IPS-20b (cell line): ENCODE measurements at regions not wholly inside any gene's neighbourhood (a gene's known extent, or its start where the extent isn't known, plus 50 kb on each side); places are given as distances from the start of the nearest gene placed in this dataset.

Experiments
- H3K27ac ChIP-seq: one replicate; pipeline ENCODE4 v1.5.1; 2013; ENCODE audit warnings: low read length
- H3K27me3 ChIP-seq: 2 replicates; pipeline ENCODE4 v1.6.1; 2013; ENCODE audit warnings: mild to moderate bottlenecking, low read length, inconsistent platforms; ENCODE audit not compliant: insufficient read depth
- H3K36me3 ChIP-seq: 2 replicates; pipeline ENCODE4 v1.6.1; 2013; ENCODE audit warnings: low read depth, mild to moderate bottlenecking, inconsistent platforms, low read length, moderate library complexity; ENCODE audit not compliant: insufficient read depth
- H3K4me1 ChIP-seq: 2 replicates; pipeline ENCODE4 v1.6.1; 2013; ENCODE audit warnings: mild to moderate bottlenecking, control low read depth, inconsistent platforms, low read length, moderate library complexity; ENCODE audit not compliant: insufficient read depth
- H3K4me3 ChIP-seq: 2 replicates; pipeline ENCODE4 v1.5.1; 2013; ENCODE audit warnings: mild to moderate bottlenecking, low read length, inconsistent platforms
- H3K9ac ChIP-seq: 2 replicates; pipeline ENCODE4 v1.6.1; 2013; ENCODE audit warnings: low read depth, mild to moderate bottlenecking, inconsistent platforms, low read length, moderate library complexity
- H3K9me3 ChIP-seq: 2 replicates; pipeline ENCODE4 v1.6.1; 2013; ENCODE audit warnings: mild to moderate bottlenecking, low read depth, low read length, inconsistent platforms; ENCODE audit not compliant: insufficient read depth

DNA sequence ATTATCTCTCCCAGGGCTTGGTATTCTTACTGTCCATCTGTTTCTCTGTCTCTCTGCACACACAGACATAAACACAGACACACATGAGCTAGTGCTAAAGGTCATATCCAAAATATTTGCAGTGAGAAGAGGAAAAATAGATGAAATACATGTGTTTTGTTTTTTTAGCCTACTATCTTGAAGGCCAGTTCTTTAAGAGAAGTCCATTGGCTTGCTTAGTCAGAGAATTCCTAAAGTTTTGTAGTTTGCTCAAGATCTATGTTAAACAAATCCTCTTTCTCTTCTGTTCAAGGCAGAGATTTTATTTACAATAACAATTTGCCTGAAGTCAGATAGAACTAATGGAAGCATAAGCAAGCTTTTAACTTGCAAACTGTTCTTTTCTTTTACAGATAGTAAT, 120.0 kb upstream of the AKIRIN2 start:
- Histone ChIP-seq H3K27ac (no peak overlapping the region), H3K4me1 (no peaks in the 10 kb centered on the region), H3K4me3 (no peak overlapping the region), H3K9ac (no peak overlapping the region), H3K9me3 (no peaks in the 10 kb centered on the region), H3K36me3 (no peaks in the 10 kb centered on the region), H3K27me3 (no peaks in the 10 kb centered on the region)

DNA sequence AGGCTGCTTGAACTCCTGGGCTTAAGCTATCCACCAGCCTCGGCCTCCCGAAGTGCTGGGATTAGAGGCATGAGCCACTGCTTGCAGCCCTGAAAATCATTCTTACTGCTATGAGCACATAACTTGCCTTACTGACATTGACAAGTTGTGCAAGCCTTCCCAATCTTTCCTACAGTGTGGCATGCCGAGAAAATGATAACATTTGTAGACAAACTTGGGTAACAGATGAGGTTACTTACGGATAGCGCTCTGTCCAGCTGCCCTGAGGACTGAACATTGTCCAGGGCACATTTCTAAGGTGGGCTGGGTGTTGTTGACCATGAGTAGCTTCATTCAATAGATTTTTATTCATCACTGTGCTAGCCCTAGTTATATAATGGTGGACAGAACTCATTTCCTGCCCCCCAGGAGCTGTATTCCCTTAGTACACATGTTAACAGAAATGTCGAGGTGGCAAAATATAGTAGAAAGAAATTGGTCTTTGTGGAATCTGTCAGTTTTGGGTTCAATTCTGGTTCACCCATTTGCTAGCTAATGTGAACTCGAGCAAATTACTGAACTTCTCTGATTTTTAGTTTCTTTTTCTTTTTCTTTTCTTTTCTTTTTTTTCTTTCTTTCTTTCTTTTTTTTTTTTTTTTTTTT, 118.4 kb upstream of the AKIRIN2 start:
- Histone ChIP-seq H3K27me3 (no peaks in the 10 kb centered on the region), H3K27ac (no peak overlapping the region), H3K36me3 (no peaks in the 10 kb centered on the region), H3K9me3 (no peaks in the 10 kb centered on the region), H3K4me3 (no peak overlapping the region), H3K4me1 (no peaks in the 10 kb centered on the region), H3K9ac (no peak overlapping the region)

DNA sequence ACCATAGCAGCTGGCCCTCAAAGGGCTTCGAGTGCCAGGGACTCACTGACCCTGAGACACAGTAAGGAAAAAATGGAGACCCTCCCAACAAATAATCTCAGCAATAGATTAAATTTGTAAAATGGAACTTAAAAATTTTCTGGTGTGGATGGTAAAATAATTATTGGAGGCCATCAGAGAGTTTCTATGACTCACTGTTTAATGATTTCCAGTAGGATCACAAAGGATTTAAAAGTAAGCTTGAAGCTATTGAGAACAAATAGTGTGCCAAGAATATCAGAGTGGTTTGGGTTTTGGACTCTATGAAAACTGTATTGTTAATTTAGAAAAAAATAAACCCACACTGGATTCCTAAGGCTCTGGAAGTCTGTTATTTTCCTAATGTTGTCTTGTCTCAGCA, 115.2 kb upstream of the AKIRIN2 start:
- no peaks in the 10 kb centered on the region for H3K27me3 ChIP-seq
- no peaks in the 10 kb centered on the region for H3K9me3 ChIP-seq
- H3K27ac ChIP-seq: no peak overlapping the region
- H3K4me1 ChIP-seq: no peaks in the 10 kb centered on the region
- no peak overlapping the region for H3K9ac ChIP-seq
- no peaks in the 10 kb centered on the region for H3K36me3 ChIP-seq
- H3K4me3 ChIP-seq: no peak overlapping the region

- Histone ChIP-seq H3K36me3 (no peaks in the 10 kb centered on the region), H3K27me3 (no peaks in the 10 kb centered on the region), H3K4me3 (no peak overlapping the region), H3K4me1 (no peaks in the 10 kb centered on the region), H3K9ac (no peak overlapping the region), H3K9me3 (no peaks in the 10 kb centered on the region), H3K27ac (no peak overlapping the region)
These were observed 113.4 kb upstream of the AKIRIN2 start for GRCh38 chr6:87815449-87815848.

DNA sequence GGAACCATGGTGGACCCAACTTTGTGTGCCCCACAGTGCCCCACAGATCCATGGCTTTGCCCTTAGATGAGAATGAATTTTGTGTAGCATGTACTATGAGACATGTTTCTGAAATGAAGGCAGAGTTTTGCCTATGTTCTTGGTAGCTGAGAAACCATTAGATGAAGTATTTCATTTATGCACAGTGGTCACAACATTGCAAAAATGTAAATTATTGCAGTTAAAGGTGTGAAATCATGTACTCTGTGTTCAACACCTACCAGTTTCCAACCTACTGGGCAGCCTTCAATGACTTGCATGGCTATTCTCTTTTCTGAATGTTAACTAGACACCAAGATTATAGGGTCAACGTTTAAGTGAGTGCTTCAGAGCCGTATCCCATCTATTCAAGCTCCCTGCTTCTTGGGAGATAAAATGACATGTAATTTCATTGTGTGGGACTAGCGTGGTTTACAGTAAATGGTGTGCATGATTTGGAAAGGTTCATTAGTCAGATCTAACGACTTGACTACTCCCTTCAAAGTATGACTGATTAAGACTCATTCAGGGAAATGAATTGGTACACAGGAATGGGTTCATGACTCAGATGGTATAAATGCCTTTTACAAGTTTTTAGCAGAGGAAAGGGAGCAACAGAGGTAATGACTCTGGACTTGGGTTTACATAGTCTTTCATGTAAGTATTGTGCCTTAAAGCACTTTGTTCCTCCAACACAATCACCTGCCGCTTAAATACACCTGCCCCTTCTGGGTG, 106.1 kb upstream of the AKIRIN2 start:
- H3K9ac ChIP-seq: no peak overlapping the region
- no peaks in the 10 kb centered on the region for H3K27me3 ChIP-seq
- H3K27ac ChIP-seq: no peak overlapping the region
- no peaks in the 10 kb centered on the region for H3K9me3 ChIP-seq
- H3K36me3 ChIP-seq: no peaks in the 10 kb centered on the region
- no peak overlapping the region for H3K4me3 ChIP-seq
- H3K4me1 ChIP-seq: no peaks in the 10 kb centered on the region

GRCh38 chr6:87807475-87807874, 105.4 kb upstream of the AKIRIN2 start:
- H3K4me3 ChIP-seq: no peak overlapping the region
- no peak overlapping the region for H3K27ac ChIP-seq
- no peaks in the 10 kb centered on the region for H3K9me3 ChIP-seq
- H3K4me1 ChIP-seq: no peaks in the 10 kb centered on the region
- H3K9ac ChIP-seq: no peak overlapping the region
- H3K36me3 ChIP-seq: no peaks in the 10 kb centered on the region
- H3K27me3 ChIP-seq: no peaks in the 10 kb centered on the region

- H3K9ac ChIP-seq: no peak overlapping the region
- H3K27me3 ChIP-seq: no peaks in the 10 kb centered on the region
- H3K27ac ChIP-seq: no peak overlapping the region
- no peaks in the 10 kb centered on the region for H3K36me3 ChIP-seq
- H3K9me3 ChIP-seq: no peaks in the 10 kb centered on the region
- H3K4me1 ChIP-seq: no peaks in the 10 kb centered on the region
- H3K4me3 ChIP-seq: no peak overlapping the region
These were observed 104.6 kb upstream of the AKIRIN2 start for GRCh38 chr6:87806635-87807034.

DNA sequence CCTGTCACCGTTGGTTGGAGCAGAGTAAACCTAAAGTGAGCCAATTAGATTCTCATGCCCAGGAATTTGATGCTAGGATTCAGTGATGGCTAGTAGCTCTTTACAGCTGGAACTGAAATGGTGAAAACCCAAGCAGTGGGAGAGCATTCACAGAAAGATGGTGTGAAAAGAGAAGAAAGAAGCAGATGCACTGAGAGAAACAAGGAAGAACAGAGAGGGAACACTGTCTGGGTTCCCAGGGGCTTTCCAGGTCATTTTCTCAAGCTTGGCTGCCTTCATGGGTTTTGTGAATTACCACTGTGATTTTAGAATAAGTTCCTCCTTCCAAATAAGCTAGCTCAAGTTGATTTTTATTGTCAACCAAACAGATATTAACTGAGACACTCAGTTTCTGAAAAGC, 104.1 kb upstream of the AKIRIN2 start:
- no peaks in the 10 kb centered on the region for H3K27me3 ChIP-seq
- H3K4me1 ChIP-seq: no peaks in the 10 kb centered on the region
- H3K27ac ChIP-seq: no peak overlapping the region

GRCh38 chr6:87803791-87804190, 101.8 kb upstream of the AKIRIN2 start:
- no peak overlapping the region for H3K9ac ChIP-seq
- no peaks in the 10 kb centered on the region for H3K9me3 ChIP-seq
- no peak overlapping the region for H3K4me3 ChIP-seq
- H3K36me3 ChIP-seq: no peaks in the 10 kb centered on the region
- H3K4me1 ChIP-seq: no peaks in the 10 kb centered on the region
- no peaks in the 10 kb centered on the region for H3K27me3 ChIP-seq
- H3K27ac ChIP-seq: no peak overlapping the region

More for the DNA sequence above, 104.1 kb upstream of the AKIRIN2 start:
- Histone ChIP-seq H3K36me3 (no peaks in the 10 kb centered on the region), H3K4me3 (no peak overlapping the region), H3K9me3 (no peaks in the 10 kb centered on the region), H3K9ac (no peak overlapping the region)

- Histone ChIP-seq H3K4me1 (peaks cover 9% of the 10 kb centered on the region), H3K27ac (no peak overlapping the region), H3K9ac (no peak overlapping the region), H3K4me3 (no peak overlapping the region), H3K9me3 (no peaks in the 10 kb centered on the region), H3K27me3 (no peaks in the 10 kb centered on the region), H3K36me3 (no peaks in the 10 kb centered on the region)
These were observed 97.6 kb upstream of the AKIRIN2 start for GRCh38 chr6:87799651-87800050.

- no peaks in the 10 kb centered on the region for H3K27me3 ChIP-seq
- H3K27ac ChIP-seq: no peak overlapping the region
- peaks cover 9% of the 10 kb centered on the region for H3K4me1 ChIP-seq
- no peaks in the 10 kb centered on the region for H3K9me3 ChIP-seq
- H3K36me3 ChIP-seq: no peaks in the 10 kb centered on the region
- no peak overlapping the region for H3K9ac ChIP-seq
- no peak overlapping the region for H3K4me3 ChIP-seq
These were observed 96.6 kb upstream of the AKIRIN2 start for GRCh38 chr6:87798393-87799278.
